T-helper 17 cell (primary cell): ENCODE measurements at regions not wholly inside any gene's neighbourhood (a gene's known extent, or its start where the extent isn't known, plus 50 kb on each side); places are given as distances from the start of the nearest gene placed in this dataset.

Experiments used
- ATAC-seq: fragments of 150-1000 bp; cut with Tn5 transposase; 2 replicates; pipeline ENCODE4 v1.10.0; 2021; ENCODE audit warnings: mild to moderate bottlenecking, moderate library complexity
- DNase-seq, 3 donors: peaks; one replicate each; pipeline versions ENCODE4 v3.0.0 to v3.0.0-alpha.2; 2020 to 2021
- H3K9me3 ChIP-seq: one replicate; pipeline ENCODE4 v1.7.0; 2013; ENCODE audit warnings: low read length, mild to moderate bottlenecking; ENCODE audit not compliant: control insufficient read depth, poor library complexity, severe bottlenecking
- H3K27ac Mint-ChIP-seq: one replicate; pipeline ENCODE4 v1.8.0; 2022; ENCODE audit warnings: mild to moderate bottlenecking, moderate library complexity, mixed read lengths
- H3K27me3 Mint-ChIP-seq: one replicate; pipeline ENCODE4 v1.8.0; 2022; ENCODE audit warnings: mixed read lengths
- H3K36me3 Mint-ChIP-seq: one replicate; pipeline ENCODE4 v1.8.0; 2022; ENCODE audit warnings: low read depth, mixed read lengths
- H3K4me1 Mint-ChIP-seq: one replicate; pipeline ENCODE4 v1.8.0; 2022; ENCODE audit warnings: mild to moderate bottlenecking, mixed read lengths
- H3K4me3 Mint-ChIP-seq: one replicate; pipeline ENCODE4 v1.8.0; 2022; ENCODE audit warnings: mild to moderate bottlenecking, moderate library complexity, mixed read lengths

- no peak overlapping the region for H3K27ac Mint-ChIP-seq
- peaks cover 70% of the 10 kb centered on the region for H3K27me3 Mint-ChIP-seq
- H3K4me3 Mint-ChIP-seq, result no peak overlapping the region
- peaks cover 2% of the 10 kb centered on the region for H3K36me3 Mint-ChIP-seq
- ATAC-seq, result no peak
- H3K9me3 ChIP-seq, result no peaks in the 10 kb centered on the region
- DNase-seq, result no peak
- peaks cover 2% of the 10 kb centered on the region for H3K4me1 Mint-ChIP-seq
These were observed 462.7 kb upstream of the SULF2 start for GRCh38 chr20:48247961-48248360.

GRCh38 chr20:48246061-48246790, 460.9 kb upstream of the SULF2 start:
- ATAC-seq, result no peak
- H3K36me3 Mint-ChIP-seq, result peaks cover 2% of the 10 kb centered on the region
- no peak for DNase-seq
- no peak overlapping the region for H3K27ac Mint-ChIP-seq
- peaks cover 68% of the 10 kb centered on the region for H3K27me3 Mint-ChIP-seq
- peaks cover 2% of the 10 kb centered on the region for H3K4me1 Mint-ChIP-seq
- H3K9me3 ChIP-seq, result no peaks in the 10 kb centered on the region
- no peak overlapping the region for H3K4me3 Mint-ChIP-seq

- no peak overlapping the region for H3K27ac Mint-ChIP-seq
- peaks cover 67% of the 10 kb centered on the region for H3K27me3 Mint-ChIP-seq
- H3K36me3 Mint-ChIP-seq, result no peaks in the 10 kb centered on the region
- no peak overlapping the region for H3K4me3 Mint-ChIP-seq
- ATAC-seq (no peak), DNase-seq (no peak)
- peaks cover 2% of the 10 kb centered on the region for H3K4me1 Mint-ChIP-seq
- no peaks in the 10 kb centered on the region for H3K9me3 ChIP-seq
These were observed 457.3 kb upstream of the SULF2 start for GRCh38 chr20:48242623-48243022.

- peaks cover 61% of the 10 kb centered on the region for H3K27me3 Mint-ChIP-seq
- no peak overlapping the region for H3K4me3 Mint-ChIP-seq
- no peaks in the 10 kb centered on the region for H3K9me3 ChIP-seq
- ATAC-seq (no peak), DNase-seq (no peak)
- no peak overlapping the region for H3K27ac Mint-ChIP-seq
- H3K4me1 Mint-ChIP-seq, result peaks cover 1% of the 10 kb centered on the region
- H3K36me3 Mint-ChIP-seq, result no peaks in the 10 kb centered on the region
These were observed 456.2 kb upstream of the SULF2 start for GRCh38 chr20:48241482-48241881.

- ATAC-seq (no peak), DNase-seq (no peak)
- no peaks in the 10 kb centered on the region for H3K36me3 Mint-ChIP-seq
- H3K9me3 ChIP-seq, result no peaks in the 10 kb centered on the region
- peaks cover 42% of the 10 kb centered on the region for H3K27me3 Mint-ChIP-seq
- H3K4me1 Mint-ChIP-seq, result no peaks in the 10 kb centered on the region
- H3K4me3 Mint-ChIP-seq, result no peak overlapping the region
- no peak overlapping the region for H3K27ac Mint-ChIP-seq
These were observed 453.5 kb upstream of the SULF2 start for GRCh38 chr20:48238781-48239180.

GRCh38 chr20:48238326-48238725, 453.0 kb upstream of the SULF2 start:
- Mint-ChIP-seq H3K4me1 (no peaks in the 10 kb centered on the region), H3K27me3 (peaks cover 37% of the 10 kb centered on the region), H3K4me3 (no peak overlapping the region), H3K36me3 (no peaks in the 10 kb centered on the region), H3K27ac (no peak overlapping the region)
- no peaks in the 10 kb centered on the region for H3K9me3 ChIP-seq
- DNase-seq (no peak), ATAC-seq (no peak)

GRCh38 chr20:48236000-48236970, 451.0 kb upstream of the SULF2 start:
- H3K9me3 ChIP-seq, result no peaks in the 10 kb centered on the region
- peaks cover under 1% of the 10 kb centered on the region for H3K36me3 Mint-ChIP-seq
- no peaks in the 10 kb centered on the region for H3K4me1 Mint-ChIP-seq
- peaks cover 22% of the 10 kb centered on the region for H3K27me3 Mint-ChIP-seq
- no peak overlapping the region for H3K27ac Mint-ChIP-seq
- DNase-seq (no peak), ATAC-seq (no peak)
- no peak overlapping the region for H3K4me3 Mint-ChIP-seq

GRCh38 chr20:48234951-48235350, 449.7 kb upstream of the SULF2 start:
- no peak overlapping the region for H3K27ac Mint-ChIP-seq

GRCh38 chr20:48231253-48231930, 446.1 kb upstream of the SULF2 start:
- Mint-ChIP-seq H3K36me3 (peaks cover 2% of the 10 kb centered on the region), H3K4me3 (no peak overlapping the region), H3K27me3 (peaks cover 6% of the 10 kb centered on the region), H3K27ac (no peak overlapping the region), H3K4me1 (no peaks in the 10 kb centered on the region)
- no peaks in the 10 kb centered on the region for H3K9me3 ChIP-seq
- DNase-seq (no peak), ATAC-seq (no peak)

More at GRCh38 chr20:48234951-48235350, 449.7 kb upstream of the SULF2 start:
- DNase-seq, result no peak
- no peaks in the 10 kb centered on the region for H3K9me3 ChIP-seq
- H3K36me3 Mint-ChIP-seq, result peaks cover 2% of the 10 kb centered on the region
- H3K4me1 Mint-ChIP-seq, result no peaks in the 10 kb centered on the region
- no peak for ATAC-seq
- peaks cover 18% of the 10 kb centered on the region for H3K27me3 Mint-ChIP-seq
- no peak overlapping the region for H3K4me3 Mint-ChIP-seq

GRCh38 chr20:48230216-48230615, 444.9 kb upstream of the SULF2 start:
- ATAC-seq, result no peak
- no peak for DNase-seq
- Mint-ChIP-seq H3K4me1 (no peaks in the 10 kb centered on the region), H3K36me3 (peaks cover 2% of the 10 kb centered on the region), H3K4me3 (no peak overlapping the region), H3K27me3 (peaks cover 14% of the 10 kb centered on the region), H3K27ac (no peak overlapping the region)
- no peaks in the 10 kb centered on the region for H3K9me3 ChIP-seq

- no peaks in the 10 kb centered on the region for H3K4me1 Mint-ChIP-seq
- H3K27ac Mint-ChIP-seq, result no peak overlapping the region
- no peak for DNase-seq
- no peak overlapping the region for H3K4me3 Mint-ChIP-seq
- no peaks in the 10 kb centered on the region for H3K9me3 ChIP-seq
- H3K27me3 Mint-ChIP-seq, result peaks cover 35% of the 10 kb centered on the region
- peaks cover 2% of the 10 kb centered on the region for H3K36me3 Mint-ChIP-seq
- no peak for ATAC-seq
These were observed 442.1 kb upstream of the SULF2 start for GRCh38 chr20:48227381-48227780.

- no peak overlapping the region for H3K4me3 Mint-ChIP-seq
- no peak overlapping the region for H3K27ac Mint-ChIP-seq
- no peaks in the 10 kb centered on the region for H3K4me1 Mint-ChIP-seq
- ATAC-seq (no peak), DNase-seq (no peak)
- H3K9me3 ChIP-seq, result no peaks in the 10 kb centered on the region
- peaks cover 36% of the 10 kb centered on the region for H3K27me3 Mint-ChIP-seq
- H3K36me3 Mint-ChIP-seq, result peaks cover 2% of the 10 kb centered on the region
These were observed 441.4 kb upstream of the SULF2 start for GRCh38 chr20:48226642-48227041.

- ATAC-seq (no peak), DNase-seq (no peak)
- Mint-ChIP-seq H3K36me3 (no peaks in the 10 kb centered on the region), H3K27me3 (peaks cover 44% of the 10 kb centered on the region), H3K4me3 (no peak overlapping the region), H3K27ac (no peak overlapping the region), H3K4me1 (no peaks in the 10 kb centered on the region)
- H3K9me3 ChIP-seq, result no peaks in the 10 kb centered on the region
These were observed 439.3 kb upstream of the SULF2 start for GRCh38 chr20:48224533-48225050.
